OCI-LY7 (cell line): ENCODE measurements at regions not wholly inside any gene's neighbourhood (a gene's known extent, or its start where the extent isn't known, plus 50 kb on each side); places are given as distances from the start of the nearest gene placed in this dataset.
"Not testable (repeated sequence)": the region's sequence is repeated elsewhere in the genome, so short reads cannot be mapped to it uniquely, and the experiment has no call there.

Experiments used
- CTCF ChIP-seq: fragments of 200-600 bp; sonication (generic); conservative IDR thresholded peaks from 2 replicates; pipeline ENCODE4 v1.5.1; 2014; ENCODE audit warnings: mild to moderate bottlenecking, antibody characterized with exemption, low read length, moderate library complexity, mixed read lengths
- EZH2phosphoT487 ChIP-seq: fragments of 200-600 bp; sonication (generic); IDR thresholded peaks from 2 replicates; pipeline ENCODE4 v1.6.1; 2018; ENCODE audit warnings: low read depth, borderline replicate concordance, mild to moderate bottlenecking, mixed run types, antibody characterized with exemption, low read length, moderate library complexity, mixed read lengths

DNA sequence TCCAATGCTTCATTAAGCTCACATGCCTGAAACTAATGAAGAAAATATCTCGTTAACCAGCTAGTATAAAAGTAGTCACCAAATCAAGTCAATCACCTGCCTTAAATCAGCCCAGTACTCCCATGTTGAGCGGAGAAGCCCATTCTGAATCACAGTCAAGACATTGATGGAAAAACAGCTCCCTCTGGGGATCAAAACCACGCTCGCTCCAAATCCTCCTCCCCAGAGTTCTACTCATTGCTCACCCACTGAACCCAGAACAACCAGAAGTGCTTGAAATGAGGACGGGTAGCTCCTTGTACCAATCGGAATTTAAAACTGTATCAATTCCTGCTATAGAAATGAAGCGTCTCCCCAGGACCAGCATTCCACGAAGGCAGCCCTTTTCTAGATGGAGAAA, 90.0 kb upstream of the ZNF195 start:
- not testable (repeated sequence) for TF ChIP-seq CTCF, EZH2phosphoT487
